Stimulated activated CD8-positive, alpha-beta memory T cell treated with anti-CD3 and anti-CD28 coated beads, Interleukin-12 subunit alpha, Interleukin-12 subunit beta, amount 100 ng/mL, for 1 hour (primary cell): ENCODE measurements at regions not wholly inside any gene's neighbourhood (a gene's known extent, or its start where the extent isn't known, plus 50 kb on each side); places are given as distances from the start of the nearest gene placed in this dataset.
"Not testable (repeated sequence)": the region's sequence is repeated elsewhere in the genome, so short reads cannot be mapped to it uniquely, and the experiment has no call there.

Source experiments
- DNase-seq: peaks from one replicate; pipeline ENCODE4 v3.0.0-alpha.2; 2020; ENCODE audit warnings: low read depth

DNA sequence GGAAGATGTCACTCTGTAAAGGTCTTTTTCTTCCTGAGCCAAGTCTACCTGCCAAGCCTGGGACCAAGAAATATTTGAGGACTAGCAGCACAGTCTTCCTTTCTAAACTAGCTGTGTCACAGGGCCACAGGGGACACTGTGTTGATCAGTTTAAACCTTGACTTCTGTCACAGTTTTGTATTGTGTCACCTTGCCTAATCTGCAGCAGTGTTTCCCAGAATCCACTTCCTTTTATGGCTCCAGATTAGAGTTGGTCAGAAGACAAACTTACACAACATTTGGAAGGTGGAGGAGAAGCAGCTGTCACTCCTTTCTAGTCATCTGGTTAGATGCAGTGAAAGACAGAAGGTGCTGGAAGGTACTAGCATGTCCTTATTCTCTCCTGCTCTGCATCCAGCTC lies 143.1 kb upstream of the BCOR start:
- no peak for DNase-seq

DNA sequence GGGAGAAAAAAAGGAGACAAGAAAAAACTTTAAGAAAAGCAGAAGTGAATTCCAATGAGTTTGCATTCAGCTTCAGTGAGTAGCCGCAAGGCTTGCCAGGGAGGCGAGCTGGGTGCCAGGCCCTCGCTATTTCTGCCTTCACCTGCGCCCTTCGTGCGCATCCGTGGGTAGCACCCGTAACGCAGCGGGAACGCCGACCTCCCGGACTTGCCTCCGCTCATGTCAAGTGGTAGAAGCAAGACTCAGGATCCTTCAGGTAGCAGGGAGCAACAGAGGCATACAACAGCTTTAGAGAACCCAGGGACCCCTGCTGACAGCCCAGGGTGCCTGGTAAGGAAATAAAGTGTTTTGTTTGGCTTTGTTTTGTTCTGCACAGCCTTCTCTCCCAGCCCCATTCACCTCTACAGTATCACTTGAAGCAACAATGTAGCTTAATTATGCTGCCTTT lies 140.0 kb upstream of the BCOR start:
- no peak for DNase-seq

DNA sequence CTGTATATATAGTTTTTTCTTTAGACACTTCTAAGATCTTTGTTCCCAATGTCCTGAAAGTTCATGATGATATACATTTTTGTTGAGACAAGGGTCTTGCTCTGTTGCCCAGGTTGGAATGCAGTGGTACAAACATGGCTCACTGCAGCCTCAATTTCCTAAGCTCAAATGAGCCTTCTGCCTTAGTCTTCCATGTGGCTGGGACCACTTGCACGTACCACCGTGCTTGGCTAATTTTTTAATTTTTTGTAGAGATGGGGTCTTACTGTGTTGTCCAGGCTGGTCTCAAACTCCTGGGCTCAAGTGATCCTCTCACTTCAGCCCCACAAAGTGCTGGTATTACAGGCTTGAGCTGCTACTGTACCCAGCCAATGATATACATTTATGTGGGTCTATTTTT lies 132.9 kb upstream of the BCOR start:
- no peak for DNase-seq

DNA sequence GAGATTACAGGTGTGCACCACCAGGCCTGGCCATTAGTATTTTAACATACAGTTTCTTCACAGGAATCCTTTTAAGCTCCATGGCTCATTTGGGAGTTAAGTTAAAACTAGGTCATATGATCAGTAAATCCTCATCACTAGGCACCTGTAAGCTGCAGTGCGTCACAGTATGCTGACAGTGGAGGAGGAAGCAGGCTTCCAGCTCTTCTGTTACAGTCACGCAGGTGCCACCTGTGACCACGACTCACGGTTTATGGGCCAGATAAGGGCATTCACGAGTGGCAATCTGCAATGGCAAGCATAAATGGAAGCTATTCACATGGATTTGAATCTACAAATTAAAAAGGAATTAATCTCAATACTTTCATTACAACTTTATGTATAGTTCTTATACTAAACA lies 129.4 kb upstream of the BCOR start:
- no peak for DNase-seq

DNA sequence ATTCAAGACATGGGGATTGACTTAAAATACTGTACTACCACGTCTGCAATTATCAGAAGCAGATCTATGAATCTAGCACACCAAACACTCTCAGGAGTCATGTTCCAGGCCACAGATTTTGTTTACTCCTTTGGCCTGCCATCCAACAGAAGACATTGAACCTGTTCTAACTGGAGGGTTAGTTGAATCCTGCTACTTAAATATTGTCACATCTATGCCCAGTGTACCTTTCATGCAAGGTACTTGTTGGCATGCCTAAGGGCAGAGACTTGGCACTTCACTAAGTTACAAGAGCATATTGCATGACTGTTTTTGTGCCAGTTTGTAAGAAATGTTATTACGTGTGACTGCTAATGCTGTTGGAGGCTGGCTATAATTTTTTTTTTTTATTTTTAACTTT lies 126.9 kb upstream of the BCOR start:
- DNase-seq: no peak

DNA sequence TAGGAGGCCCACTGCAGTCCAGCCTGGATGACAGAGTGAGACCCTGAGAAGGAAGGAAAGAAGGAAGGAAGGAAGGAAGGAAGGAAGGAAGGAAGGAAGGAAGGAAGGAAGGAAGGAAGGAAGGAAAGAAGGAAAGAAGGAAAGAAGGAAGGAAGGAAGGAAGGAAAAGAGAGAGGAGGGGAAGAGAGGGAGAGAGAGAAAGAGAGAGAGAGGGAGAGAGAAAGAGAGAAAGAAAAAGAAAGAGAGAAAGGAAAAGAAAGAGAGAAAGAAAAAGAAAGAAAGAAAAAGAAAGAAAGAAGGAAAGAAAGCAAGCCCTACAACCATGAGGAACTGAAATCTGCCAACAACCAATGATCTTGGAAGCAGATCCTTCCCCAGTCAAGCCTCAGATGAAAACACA lies 124.9 kb upstream of the BCOR start:
- not testable (repeated sequence) for DNase-seq

DNA sequence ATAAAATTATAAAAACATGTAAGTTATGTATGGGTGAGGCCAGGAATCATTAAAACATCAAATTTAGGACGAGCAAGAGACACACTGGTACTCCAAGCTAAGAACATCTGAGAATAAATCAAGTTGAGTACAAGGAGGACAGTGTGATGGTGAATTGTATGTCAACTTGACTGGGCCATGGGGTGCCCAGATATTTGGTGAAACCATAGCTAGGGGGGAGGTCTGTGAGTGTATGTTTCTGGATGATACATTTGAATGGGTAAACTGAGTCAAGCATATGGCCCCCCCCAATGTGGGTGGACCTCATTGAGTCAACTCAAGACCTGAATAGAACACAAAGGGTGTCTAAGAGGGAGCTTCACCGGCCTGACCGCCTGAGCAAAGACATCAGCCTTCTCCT lies 115.3 kb upstream of the BCOR start:
- no peak for DNase-seq

DNA sequence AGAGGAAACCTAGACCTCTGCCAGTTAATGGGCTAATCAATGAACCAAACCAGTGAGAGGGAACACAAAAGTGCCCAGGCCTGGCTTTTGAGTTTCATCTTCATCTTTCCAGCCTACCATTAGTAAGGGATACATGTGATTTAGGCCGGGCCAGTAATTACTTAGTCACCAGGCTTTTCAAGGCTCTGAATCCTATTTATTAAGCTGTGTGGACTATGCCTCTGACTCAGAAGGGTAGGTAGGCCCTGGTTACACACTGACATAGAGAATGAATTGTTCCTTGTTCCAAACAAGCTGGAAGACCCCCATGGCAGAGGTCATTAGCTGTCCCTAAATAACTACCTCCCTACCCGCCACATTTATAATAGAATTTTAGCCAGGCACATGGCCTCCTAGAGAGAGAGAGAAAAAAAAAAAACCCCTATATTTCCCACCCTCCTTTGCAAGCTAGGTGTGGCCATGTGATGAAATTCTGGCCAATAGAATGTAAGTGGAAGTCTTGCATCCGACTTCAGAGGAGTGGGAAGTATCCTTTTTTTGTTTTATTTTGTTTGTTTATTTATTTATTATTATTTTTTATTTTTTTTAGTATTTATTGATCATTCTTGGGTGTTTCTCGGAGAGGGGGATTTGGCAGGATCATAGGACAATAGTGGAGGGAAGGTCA lies 112.3 kb upstream of the BCOR start:
- no peak for DNase-seq

DNA sequence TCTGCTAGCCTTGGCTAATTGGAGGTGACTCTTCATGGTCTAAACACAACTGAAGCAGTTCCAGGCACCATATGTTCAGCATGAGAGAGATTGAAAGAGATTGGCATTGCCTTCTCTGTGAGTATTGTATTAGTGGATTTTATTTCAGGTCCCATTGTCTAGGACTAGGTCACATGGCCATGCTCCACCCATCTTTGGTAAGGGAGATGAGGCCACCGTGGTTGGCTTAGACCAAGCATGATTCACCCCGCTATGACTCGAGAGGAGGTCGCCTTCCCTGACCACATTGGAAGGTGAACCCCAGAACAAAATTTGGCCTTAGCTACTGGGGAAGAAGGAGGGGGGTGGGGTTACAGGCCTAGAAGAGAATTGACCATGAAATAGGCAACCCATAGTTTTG lies 109.9 kb upstream of the BCOR start:
- DNase-seq: no peak

DNA sequence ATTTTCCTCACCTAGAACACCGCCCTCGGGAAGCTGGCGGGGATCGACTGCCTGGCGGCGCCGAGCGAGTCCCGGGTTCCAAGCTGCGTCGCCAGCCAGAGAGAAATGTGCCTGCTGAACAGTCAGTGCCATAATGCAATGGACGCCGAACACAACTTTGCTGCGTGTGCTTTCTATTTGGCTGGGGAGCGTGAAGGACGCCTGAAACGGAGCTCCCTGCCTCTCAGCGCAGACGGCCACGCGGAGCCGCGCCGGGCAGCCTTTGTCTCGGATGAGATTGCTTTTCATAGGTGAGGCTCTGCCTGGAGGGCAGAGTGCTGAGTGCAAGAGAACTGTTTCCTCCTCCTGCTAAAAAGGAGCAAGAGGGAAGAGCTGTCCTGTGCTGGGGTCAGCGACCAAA lies 107.7 kb upstream of the BCOR start:
- DNase-seq: no peak

DNA sequence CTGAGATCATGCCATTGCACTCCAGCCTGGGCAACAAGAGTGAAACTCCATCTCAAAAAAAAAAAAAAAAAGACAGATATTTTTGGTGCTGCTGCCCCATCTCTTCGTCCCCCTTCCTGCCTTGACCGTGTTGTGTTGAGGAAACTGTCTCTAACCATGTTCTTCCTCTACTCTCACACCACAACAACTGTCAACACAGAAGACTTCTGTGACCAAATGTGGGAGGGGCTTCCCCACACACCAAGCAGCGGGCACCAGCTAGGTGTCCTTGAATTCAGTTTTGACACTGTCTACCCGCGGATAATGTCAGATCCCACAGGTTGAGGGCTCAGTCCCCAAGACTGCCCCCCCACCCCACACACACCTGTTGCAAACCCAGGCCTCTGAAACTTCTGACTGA lies 104.7 kb upstream of the BCOR start:
- DNase-seq: no peak

DNA sequence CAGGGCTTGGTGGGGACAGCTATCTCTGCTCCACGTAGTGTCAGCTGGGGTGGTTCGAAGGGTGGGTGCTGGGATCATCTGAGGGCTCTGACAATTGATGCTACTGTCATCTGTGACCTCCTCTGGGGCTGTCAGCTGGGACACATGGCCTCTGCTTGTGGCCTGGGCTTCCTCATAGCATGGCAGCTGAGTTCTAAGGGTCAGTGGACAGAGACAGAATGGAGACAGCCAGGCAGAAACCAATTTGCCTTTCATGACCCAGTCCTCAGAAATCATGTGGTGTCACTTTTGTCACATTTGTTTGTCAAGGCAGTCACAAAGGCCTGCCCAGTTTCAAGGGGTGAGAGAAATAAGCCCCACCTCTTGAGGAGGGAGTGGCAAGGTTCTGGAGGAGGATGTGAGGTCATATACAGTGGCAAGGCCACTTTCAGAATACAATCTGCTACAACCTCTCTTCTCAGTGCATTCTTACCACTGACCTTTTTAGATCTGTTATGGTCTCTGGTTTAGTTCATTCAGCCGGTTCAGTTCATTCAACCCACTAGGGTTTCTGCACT lies 103.6 kb upstream of the BCOR start:
- DNase-seq: no peak

DNA sequence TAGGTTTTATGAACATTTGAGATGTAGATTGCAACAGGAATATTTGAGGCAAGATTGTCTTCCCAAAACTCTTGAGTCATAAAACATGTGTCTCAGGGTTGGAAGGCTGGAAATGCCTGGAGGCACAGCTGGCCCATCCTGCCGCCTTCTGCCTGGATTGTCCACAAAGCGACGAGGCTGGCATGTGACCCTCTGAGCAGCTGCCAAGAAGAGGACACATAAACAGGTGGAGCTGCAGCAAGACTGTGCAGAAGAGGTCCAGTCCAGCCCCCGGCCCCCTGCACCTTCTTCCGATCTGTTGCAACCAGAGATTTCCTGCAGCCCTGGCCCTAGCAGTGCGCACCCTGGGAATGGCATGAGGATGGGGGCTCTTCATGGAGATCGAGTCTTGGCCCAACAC lies 101.9 kb upstream of the BCOR start:
- DNase-seq: no peak

DNA sequence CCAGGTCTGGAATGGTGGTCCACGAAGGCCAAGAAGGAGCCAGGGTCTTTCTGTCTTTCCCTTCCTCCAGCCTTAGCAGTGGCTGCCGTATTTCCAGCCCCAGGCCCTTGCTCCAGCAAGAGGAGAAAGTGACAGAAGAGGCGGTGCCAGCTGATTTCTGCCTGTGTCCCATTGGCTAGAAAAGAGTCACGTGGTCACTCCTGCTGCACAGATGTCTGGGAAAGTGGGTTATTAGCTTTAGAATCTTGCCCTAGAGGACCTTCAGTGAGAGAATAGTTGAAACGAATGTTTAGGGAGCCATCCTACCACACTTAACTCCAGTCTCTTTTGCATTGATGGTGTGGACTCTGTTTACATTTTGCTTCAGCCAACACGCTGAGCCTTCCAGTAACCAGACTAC lies 99.3 kb upstream of the BCOR start:
- DNase-seq: no peak

DNA sequence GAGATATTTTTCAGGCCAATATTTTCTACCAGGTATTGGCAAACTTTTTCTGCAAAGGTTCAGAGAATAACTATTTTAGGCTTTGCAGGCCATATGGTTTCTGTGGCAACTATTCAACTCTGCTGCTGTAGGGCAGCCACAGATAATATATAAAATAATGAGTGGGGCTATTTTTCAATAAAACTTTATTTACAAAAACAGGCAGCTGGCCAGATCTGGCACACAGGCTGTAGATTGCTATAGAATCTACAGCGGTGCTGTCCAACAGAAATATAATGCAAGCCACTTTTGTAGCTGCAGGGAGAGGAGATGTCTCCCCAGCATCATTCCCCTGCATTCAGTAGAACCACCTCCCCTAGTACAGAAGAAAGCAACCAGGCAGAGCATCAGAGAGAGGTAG lies 97.6 kb upstream of the BCOR start:
- DNase-seq: no peak

DNA sequence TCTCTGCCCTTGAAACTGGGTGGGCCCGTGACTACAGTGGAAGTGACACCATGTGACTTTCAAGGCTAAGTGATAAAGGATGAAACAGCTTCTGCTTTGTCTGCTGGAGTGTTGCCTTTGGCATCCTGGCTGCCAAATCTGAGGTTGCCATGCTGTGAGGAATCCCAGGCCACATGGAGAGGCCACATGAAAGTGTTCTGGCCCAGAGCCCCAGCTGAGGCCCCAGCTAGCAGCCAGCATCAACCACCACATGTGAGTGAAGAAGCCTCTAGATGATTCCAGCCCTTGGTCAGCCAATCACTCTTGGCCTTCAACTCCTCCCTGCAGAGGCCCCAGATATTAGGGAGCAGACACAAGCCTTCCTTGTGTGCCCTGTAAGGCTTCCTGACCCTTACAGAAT lies 94.4 kb upstream of the BCOR start:
- DNase-seq: no peak

DNA sequence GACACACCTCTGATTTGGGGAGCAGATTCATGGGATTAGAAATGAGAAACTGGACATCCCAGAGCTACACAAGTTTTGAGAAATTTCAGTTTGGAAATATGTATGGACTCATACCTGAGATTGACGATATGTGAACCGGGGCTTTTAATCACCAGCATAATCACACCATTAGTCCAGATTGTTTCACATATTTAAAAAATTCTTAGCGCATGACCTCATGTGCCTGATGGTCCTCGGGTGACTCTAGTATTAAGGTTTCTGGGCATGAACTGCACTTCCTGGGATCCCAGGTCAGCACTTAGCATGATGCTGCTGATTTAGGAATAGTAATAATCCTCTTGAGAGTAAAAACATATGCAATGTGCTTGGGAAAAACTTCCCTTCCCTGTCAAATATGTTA lies 91.9 kb upstream of the BCOR start:
- DNase-seq: no peak

DNA sequence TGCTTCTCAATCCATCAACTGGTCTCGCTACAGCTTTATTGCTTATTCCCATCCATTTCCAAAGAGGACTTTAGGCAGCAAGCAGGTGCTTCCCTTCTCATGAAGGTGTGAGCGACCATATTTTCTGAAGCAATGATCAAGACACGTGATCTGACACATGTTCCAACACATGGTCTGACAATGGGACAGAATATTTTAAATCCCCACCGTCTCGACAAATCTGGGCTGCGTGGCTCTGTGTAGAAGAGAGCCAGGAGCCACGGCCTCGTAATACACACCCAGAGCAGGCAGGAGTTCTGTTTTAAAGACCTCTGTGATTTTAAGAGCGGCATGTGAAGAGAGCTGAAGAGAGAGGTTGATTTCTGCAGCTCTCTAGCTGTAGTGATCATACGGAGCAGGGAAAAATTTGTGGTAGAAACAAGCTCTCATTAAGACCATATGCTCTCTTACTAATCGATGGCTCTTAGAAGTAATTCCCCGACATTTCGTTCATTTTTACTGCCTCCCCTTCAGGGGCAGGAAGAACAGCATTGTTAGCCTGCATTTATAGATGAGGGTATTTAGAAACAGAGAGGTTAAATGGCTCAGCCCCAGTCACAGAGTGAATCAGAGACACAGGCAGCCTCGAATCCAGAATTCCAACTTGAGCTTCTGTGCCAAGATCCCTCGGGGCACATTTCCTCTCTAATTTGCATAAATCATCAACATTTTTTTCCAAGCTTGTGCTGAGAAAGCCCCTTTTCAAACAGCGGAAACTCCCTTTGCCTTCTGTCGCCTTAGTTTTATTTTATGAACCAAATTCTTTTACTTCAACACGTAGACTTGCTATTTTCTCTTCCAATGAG lies 91.0 kb upstream of the BCOR start:
- no peak for DNase-seq

DNA sequence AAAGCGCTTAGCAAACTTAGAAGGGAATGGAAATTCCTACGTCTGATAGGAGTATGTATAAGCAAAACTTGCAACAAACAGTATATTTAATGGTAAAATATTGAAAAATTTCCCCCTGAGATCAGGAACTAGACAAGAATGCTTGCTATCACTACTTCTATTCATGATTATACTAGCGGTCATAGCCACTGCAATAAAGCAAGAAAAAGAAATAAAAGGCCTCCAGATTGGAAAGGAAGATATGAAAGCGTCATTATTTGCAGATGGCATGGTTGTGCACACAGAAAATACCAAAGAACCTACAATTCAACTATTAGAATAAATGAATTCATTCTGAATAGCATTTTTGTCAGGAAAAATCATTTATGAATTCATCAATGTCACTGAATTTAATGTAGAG lies 87.2 kb upstream of the BCOR start:
- no peak for DNase-seq

DNA sequence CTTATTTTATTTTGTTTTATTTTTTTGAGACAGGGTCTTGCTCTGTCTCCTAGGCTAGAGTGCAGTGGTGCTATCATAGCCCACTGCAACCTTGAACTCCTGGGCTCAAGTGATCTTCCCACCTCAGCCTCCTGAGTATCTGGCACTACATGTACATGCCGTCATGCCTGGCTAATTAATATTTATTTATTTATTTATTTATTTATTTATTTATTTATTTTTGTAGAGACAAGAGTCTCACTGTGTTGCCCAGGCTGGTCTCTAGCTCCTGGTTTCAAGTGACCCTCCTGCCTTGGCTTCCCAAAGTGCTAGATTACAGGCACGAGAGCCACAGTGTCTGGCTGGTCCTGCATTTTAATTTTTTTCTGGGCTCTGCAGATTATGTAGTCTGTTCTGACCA lies 84.9 kb upstream of the BCOR start:
- no peak for DNase-seq

DNA sequence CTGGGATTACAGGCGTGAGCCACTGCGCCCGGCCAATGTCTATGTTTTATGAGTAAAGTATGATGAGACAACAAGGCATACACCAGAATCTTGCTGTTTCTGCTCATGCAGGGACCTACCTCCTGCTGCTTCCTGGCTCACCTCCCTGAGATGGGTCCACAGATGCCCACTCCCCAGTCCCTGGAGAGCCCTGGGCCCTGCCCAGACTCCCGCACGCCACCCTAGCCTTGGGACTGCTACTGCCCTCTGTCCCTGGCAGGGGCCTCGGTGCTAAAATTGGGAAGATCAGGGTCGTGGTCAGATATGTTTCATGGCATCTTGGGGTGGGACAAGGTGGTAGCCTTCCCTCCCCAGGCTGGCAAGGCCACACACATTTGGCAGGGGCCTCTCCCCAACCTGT lies 84.3 kb upstream of the BCOR start:
- DNase-seq: no peak

DNA sequence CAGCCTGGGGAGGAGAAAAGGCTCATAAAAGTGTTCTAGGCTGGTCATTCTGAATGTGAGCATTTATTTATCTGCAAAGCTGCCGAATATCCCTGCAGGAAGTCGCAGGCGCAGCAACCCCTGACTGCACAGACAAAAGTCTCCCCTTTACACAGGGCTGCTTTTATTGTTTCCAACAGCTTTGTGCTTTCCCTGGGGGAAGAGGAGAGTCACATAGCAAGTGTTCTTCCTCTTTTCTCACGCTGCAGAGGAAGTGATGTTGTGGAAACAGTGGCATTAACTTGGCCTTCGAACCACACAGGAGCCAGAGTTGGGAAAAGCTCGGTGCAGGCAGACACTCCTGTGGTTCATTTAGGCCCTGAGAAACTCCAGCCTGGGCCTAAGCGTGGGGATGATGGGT lies 81.5 kb upstream of the BCOR start:
- no peak for DNase-seq

DNA sequence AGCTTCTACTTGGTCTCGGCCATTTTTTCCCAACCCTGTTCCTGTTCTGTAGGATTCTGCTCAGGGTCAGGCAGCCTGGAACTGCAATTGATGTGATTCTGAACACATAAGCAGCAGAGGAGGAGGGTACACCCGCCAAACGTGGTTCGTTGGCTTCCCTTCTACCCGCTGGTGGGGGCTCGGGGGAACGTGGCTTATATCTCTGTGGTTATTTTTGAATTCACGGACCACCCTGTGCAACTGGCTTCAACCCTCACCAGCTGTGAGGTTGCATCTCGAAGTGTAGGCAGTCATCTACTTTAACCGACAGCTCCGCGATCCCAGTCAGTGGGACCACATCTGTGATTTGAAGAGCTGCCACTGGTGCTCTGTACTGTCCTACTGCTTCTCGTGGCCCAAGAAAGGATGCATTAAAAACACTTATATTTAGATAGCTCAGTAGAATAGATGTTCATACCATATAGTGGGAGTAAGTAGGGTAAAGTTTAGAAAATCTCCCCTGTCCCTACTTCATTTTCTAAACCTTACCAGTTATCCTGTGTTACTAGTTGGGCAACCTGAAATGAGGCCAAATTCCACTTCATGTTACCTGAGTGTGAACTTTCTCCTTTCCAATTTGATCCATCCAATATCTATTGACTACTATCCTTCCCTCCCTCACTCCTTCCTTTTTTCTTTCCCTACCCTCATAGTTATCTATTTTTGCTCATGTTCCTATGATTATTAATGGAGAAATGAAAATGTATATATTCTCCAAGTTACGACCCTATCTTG lies 80.4 kb upstream of the BCOR start:
- DNase-seq: no peak
